Effector memory CD4-positive, alpha-beta T cell (primary cell): ENCODE measurements at regions not wholly inside any gene's neighbourhood (a gene's known extent, or its start where the extent isn't known, plus 50 kb on each side); places are given as distances from the start of the nearest gene placed in this dataset.

ENCODE experiments used
- DNase-seq, 3 donors: peaks; one replicate each; pipeline ENCODE4 v3.0.0-alpha.2; 2020
- H3K27ac ChIP-seq: 2 replicates; pipeline ENCODE4 v1.7.0; 2013; ENCODE audit warnings: mild to moderate bottlenecking, low read length, moderate library complexity; ENCODE audit not compliant: insufficient read depth, poor library complexity, severe bottlenecking
- H3K27me3 ChIP-seq: replicated peaks from 2 replicates; pipeline ENCODE4 v1.7.0; 2013; ENCODE audit warnings: mild to moderate bottlenecking, low read length; ENCODE audit not compliant: insufficient read depth, control insufficient read depth, poor library complexity, severe bottlenecking
- H3K36me3 ChIP-seq: 2 replicates; pipeline ENCODE4 v1.7.0; 2013; ENCODE audit warnings: mild to moderate bottlenecking, low read length, moderate library complexity; ENCODE audit not compliant: control insufficient read depth, insufficient read depth
- H3K4me1 ChIP-seq: 2 replicates; pipeline ENCODE4 v1.7.0; 2013; ENCODE audit warnings: low read length, mild to moderate bottlenecking; ENCODE audit not compliant: control insufficient read depth, insufficient read depth, poor library complexity, severe bottlenecking
- H3K4me3 ChIP-seq: 2 replicates; pipeline ENCODE4 v1.7.0; 2013; ENCODE audit warnings: low read length, low read depth, mild to moderate bottlenecking; ENCODE audit not compliant: insufficient read depth, poor library complexity, severe bottlenecking
- H3K9me3 ChIP-seq: 2 replicates; pipeline ENCODE4 v1.7.0; 2013; ENCODE audit warnings: mild to moderate bottlenecking, low read length, moderate library complexity; ENCODE audit not compliant: control insufficient read depth

DNA sequence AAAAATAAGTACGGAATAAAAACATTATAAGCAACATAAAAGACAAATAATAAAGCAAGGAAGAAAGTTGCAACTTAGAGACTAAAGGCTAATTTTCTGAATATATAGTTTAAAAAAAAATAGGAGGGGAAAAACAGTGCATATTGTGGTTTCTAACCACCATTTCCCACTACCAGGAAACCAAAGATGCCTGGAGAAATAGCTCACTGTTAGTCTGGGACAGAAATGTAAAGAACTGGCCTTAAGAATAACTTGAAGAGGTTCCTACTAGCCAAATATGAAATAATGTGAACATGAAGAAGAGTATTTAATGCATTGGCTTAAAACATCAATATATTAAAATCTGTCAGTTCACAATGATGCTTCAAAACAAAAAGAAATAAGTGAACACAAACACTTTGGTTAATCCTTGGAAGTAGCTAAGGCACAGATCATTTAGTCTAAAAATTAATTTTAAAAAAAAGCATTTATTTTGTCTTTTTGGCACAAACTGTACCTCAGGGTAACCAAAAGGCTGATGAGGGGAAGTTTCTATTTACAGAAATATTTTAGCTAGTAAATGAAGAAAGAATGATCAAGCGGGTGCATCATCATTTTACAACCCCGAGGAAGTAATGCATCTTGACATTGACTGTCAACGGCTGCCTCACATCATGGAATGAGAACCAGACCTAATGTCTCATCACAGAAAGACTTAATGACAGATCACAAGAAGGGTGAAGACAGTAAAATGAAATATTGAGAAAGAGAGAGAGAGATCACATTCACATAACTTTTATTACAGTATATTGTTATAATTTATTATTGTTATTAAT, 297.2 kb upstream of the LDB2 start:
- H3K27me3 ChIP-seq: no peaks in the 10 kb centered on the region
- H3K27ac ChIP-seq: no peak overlapping the region
- H3K4me3 ChIP-seq: no peak overlapping the region
- no peaks in the 10 kb centered on the region for H3K4me1 ChIP-seq
- DNase-seq: no peak
- no peaks in the 10 kb centered on the region for H3K9me3 ChIP-seq
- H3K36me3 ChIP-seq: no peaks in the 10 kb centered on the region

DNA sequence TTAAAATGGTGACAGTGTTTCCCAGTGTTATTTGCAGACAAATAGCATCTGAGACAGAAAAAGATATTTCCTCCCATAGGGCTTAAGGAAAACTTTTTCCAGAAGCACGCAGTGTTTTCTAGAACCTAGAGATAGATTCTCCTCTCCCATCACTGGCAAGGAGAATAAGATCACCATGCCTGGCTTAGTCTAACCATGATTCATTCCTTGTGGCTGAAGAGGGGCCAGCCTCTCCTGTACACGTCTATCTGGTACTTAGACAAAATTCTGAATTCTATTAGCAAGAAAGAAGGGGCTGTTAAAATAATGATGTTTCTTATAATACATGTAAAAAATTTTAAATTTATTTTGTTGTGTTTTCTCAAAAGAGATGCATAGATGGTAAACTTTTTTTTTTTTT, 296.1 kb upstream of the LDB2 start:
- H3K9me3 ChIP-seq: no peaks in the 10 kb centered on the region
- no peak overlapping the region for H3K4me3 ChIP-seq
- no peak overlapping the region for H3K27ac ChIP-seq
- no peak for DNase-seq
- H3K27me3 ChIP-seq: no peaks in the 10 kb centered on the region
- H3K4me1 ChIP-seq: no peaks in the 10 kb centered on the region
- H3K36me3 ChIP-seq: no peaks in the 10 kb centered on the region

GRCh38 chr4:17189759-17190158, 291.3 kb upstream of the LDB2 start:
- Histone ChIP-seq H3K4me1 (no peaks in the 10 kb centered on the region), H3K27me3 (no peaks in the 10 kb centered on the region), H3K27ac (no peak overlapping the region), H3K4me3 (no peak overlapping the region), H3K9me3 (no peaks in the 10 kb centered on the region), H3K36me3 (no peaks in the 10 kb centered on the region)
- no peak for DNase-seq

GRCh38 chr4:17189401-17189720, 290.9 kb upstream of the LDB2 start:
- Histone ChIP-seq H3K4me3 (no peak overlapping the region), H3K27me3 (no peaks in the 10 kb centered on the region), H3K27ac (no peak overlapping the region), H3K9me3 (no peaks in the 10 kb centered on the region), H3K36me3 (no peaks in the 10 kb centered on the region), H3K4me1 (no peaks in the 10 kb centered on the region)
- no peak for DNase-seq

DNA sequence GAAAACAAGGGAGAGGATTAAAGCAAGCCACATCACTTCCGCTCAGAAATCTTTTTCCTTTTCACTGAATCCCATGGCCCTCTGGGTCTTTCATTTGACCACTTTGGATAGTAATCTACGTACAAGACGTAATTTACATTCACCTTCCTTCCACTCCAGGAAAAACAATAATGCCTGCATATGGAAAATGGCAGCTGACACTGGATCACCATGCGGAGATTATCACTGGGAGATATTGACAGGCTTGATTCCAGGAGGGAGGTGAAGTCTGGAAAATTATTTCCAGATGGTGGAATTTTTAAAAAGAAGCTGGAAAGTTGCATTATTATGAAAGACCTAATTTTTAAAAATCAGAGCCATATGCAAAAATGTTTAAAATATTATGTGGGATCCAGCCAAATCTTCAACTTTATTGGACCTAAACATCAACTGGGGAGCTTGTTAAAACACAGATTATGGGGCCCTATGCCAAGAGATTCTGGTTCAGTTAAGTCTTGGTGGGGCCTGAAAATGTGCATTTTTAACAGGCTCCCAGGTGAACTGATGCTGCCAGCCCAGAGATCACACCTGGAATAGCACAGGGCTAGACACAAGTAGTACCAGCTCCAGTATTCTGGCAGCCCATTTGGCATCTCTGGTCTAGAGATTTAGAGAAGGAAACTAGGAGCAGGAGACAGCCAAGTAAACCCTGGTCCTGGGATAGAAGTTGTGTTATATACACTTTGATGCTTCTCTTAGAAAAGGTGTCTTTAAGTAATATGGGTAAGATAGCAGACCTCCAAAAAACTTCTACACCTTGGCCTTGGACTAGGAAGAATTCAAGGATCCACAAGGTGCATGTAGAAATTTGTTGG, 290.3 kb upstream of the LDB2 start:
- no peak for DNase-seq
- Histone ChIP-seq H3K4me1 (no peaks in the 10 kb centered on the region), H3K36me3 (no peaks in the 10 kb centered on the region), H3K4me3 (no peak overlapping the region), H3K27ac (no peak overlapping the region), H3K27me3 (no peaks in the 10 kb centered on the region), H3K9me3 (no peaks in the 10 kb centered on the region)

- no peak for DNase-seq
- Histone ChIP-seq H3K36me3 (no peaks in the 10 kb centered on the region), H3K4me1 (no peaks in the 10 kb centered on the region), H3K4me3 (no peak overlapping the region), H3K27ac (no peak overlapping the region), H3K9me3 (no peaks in the 10 kb centered on the region), H3K27me3 (no peaks in the 10 kb centered on the region)
These were observed 289.7 kb upstream of the LDB2 start for GRCh38 chr4:17188125-17188524.

DNA sequence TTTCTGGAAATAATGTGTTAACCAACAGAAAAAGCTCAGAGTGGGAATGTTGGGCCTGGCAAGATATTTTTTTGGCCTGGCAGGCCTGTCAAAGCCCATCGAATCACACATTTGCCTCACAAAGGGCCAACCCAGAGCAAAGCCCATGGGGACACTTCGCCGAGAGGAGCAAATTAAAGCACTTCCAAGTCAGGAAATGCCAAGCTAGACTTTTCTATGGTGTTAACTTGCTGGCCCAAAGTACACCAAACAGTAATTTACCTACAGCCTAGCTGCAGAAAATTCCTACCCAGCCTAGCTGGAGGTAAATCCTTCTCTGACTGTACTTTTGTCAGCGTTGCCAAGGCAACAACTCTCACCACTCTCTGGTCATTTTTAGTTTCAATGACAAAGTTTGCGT, 288.6 kb upstream of the LDB2 start:
- DNase-seq: no peak
- H3K36me3 ChIP-seq: no peaks in the 10 kb centered on the region
- H3K4me3 ChIP-seq: no peak overlapping the region
- H3K9me3 ChIP-seq: no peaks in the 10 kb centered on the region
- H3K27ac ChIP-seq: no peak overlapping the region
- H3K4me1 ChIP-seq: no peaks in the 10 kb centered on the region
- no peaks in the 10 kb centered on the region for H3K27me3 ChIP-seq

GRCh38 chr4:17182888-17183287, 284.4 kb upstream of the LDB2 start:
- no peak for DNase-seq
- Histone ChIP-seq H3K27me3 (no peaks in the 10 kb centered on the region), H3K36me3 (no peaks in the 10 kb centered on the region), H3K4me1 (no peaks in the 10 kb centered on the region), H3K4me3 (no peak overlapping the region), H3K9me3 (no peaks in the 10 kb centered on the region), H3K27ac (no peak overlapping the region)

DNA sequence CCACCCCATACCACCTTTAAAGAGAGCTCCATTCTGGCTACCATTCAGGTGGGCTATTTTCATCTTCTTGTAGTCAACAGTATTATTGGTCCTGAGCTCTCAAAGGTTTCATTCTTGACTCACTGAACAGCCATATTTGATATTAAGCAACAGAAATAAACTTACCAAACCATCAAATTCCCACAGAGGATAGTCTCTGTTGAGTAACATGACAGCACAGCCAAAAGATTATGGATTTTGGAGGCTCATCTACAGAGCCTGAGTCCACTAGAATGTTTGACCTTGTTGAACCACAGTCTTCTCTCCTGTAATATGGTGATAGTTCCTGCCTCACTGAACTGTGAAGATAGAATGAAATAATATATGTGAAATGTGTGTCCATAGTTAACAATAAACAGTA, 276.3 kb upstream of the LDB2 start:
- no peaks in the 10 kb centered on the region for H3K9me3 ChIP-seq
- H3K36me3 ChIP-seq: no peaks in the 10 kb centered on the region
- no peak overlapping the region for H3K4me3 ChIP-seq
- no peaks in the 10 kb centered on the region for H3K27me3 ChIP-seq
- no peak overlapping the region for H3K27ac ChIP-seq
- H3K4me1 ChIP-seq: no peaks in the 10 kb centered on the region
- DNase-seq: no peak

DNA sequence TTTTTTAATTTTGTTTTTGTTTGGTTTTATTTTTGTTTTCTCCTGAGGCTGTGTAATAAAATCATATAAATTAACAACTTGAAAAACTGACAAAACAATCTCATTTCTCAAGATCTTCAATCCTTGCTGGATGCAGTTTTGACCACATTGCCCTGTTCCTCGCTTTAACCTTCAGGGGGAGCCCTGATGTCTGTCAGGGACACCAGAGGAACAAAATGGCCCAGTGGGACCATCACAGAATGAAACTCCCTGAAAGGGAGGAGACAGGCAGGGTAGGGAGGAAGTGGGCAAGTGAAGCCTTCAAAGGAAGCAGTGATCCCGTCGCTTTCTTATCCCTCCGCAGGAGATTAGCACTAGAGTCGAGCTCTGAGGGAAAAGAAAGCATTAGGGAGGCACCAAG, 274.9 kb upstream of the LDB2 start:
- Histone ChIP-seq H3K27ac (no peak overlapping the region), H3K9me3 (no peaks in the 10 kb centered on the region), H3K4me1 (no peaks in the 10 kb centered on the region), H3K27me3 (no peaks in the 10 kb centered on the region), H3K4me3 (no peak overlapping the region), H3K36me3 (no peaks in the 10 kb centered on the region)
- DNase-seq: no peak
